ENCODE measurements at regions not wholly inside any gene's neighbourhood (a gene's known extent, or its start where the extent isn't known, plus 50 kb on each side); places are given as distances from the start of the nearest gene placed in this dataset.

- Histone ChIP-seq H3K9me3 (replicated peaks in 1 of 3) (no peaks in the 10 kb centered on the region), H3K36me3 (replicated peaks in 1 of 2) (no peaks in the 10 kb centered on the region), H3K4me3 (no peak overlapping the region), H3K4me1 (replicated peaks in 1 of 2) (peaks cover 0 to 23% of the 10 kb centered on the region in 2 donors), H3K27me3 (no peaks in the 10 kb centered on the region), H3K27ac (no peak overlapping the region)
- no peak for TF ChIP-seq POLR2A (IDR thresholded peaks at IDR 0.05)
- TF ChIP-seq, protein P1, sequence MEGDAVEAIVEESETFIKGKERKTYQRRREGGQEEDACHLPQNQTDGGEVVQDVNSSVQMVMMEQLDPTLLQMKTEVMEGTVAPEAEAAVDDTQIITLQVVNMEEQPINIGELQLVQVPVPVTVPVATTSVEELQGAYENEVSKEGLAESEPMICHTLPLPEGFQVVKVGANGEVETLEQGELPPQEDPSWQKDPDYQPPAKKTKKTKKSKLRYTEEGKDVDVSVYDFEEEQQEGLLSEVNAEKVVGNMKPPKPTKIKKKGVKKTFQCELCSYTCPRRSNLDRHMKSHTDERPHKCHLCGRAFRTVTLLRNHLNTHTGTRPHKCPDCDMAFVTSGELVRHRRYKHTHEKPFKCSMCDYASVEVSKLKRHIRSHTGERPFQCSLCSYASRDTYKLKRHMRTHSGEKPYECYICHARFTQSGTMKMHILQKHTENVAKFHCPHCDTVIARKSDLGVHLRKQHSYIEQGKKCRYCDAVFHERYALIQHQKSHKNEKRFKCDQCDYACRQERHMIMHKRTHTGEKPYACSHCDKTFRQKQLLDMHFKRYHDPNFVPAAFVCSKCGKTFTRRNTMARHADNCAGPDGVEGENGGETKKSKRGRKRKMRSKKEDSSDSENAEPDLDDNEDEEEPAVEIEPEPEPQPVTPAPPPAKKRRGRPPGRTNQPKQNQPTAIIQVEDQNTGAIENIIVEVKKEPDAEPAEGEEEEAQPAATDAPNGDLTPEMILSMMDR (IDR thresholded peaks at IDR 0.05): no peak
- peak in 4 of 7 donors; percentile 14 to 34 (median 28) for DNase-seq
- 67 to 83% (median 73%) methylated on average over 9 to 13 of the region's 13 CpGs for WGBS, 4 donors
- intact Hi-C loops (cut with DNase I): no loop called here
Measured at GRCh38 chr17:37824534-37825485, 80.0 kb upstream of the HNF1B start.

GRCh38 chr17:37823996-37824395 is 79.1 kb upstream of the HNF1B start:
- intact Hi-C loops (cut with DNase I): no loop called here
- H3K9me3 ChIP-seq (replicated peaks in 1 of 3): no peaks in the 10 kb centered on the region
- H3K36me3 ChIP-seq (replicated peaks in 1 of 2): no peaks in the 10 kb centered on the region
- H3K27me3 ChIP-seq: no peaks in the 10 kb centered on the region
- H3K27ac ChIP-seq: no peak overlapping the region
- peaks cover 0 to 21% of the 10 kb centered on the region in 2 donors for H3K4me1 ChIP-seq (replicated peaks in 1 of 2)
- H3K4me3 ChIP-seq: no peak overlapping the region
- no peak for DNase-seq
- TF ChIP-seq, protein P1 (IDR thresholded peaks at IDR 0.05): no peak
- no peak for TF ChIP-seq POLR2A (IDR thresholded peaks at IDR 0.05)

DNA sequence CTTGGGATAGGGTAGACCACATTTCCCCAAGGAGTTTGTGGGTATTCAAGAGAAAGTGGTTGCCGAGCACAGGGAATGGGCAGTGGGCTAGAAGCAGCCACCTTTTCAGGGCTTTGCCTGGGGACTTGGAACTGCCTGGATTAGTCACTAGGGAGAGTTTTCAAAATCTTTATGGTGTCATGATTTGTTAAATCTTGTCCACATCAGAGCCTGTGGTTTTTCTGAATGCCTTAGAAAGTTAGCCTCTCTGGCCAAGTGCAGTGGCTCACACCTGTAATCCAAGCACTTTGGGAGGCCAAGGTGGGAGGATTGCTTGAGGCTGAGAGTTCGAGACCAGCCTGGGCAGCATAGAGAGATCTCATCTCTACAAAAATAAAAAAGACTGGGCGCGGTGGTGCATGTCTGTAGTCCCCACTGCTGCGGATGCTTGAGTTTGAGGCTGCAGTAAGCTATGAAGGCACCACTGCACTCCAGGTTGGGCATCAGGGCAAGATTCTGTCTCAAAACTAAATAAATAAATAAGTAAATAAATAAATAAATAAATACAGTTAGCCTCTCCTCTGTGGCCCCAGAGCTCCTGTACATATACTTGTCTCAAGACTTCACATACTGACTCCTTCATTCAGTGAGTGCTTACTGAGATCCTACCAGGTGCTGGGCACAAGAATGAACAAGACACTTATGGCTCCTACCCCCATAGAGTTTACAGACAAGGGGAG is 76.3 kb upstream of the HNF1B start:
- H3K27ac ChIP-seq: no peak overlapping the region
- WGBS, 4 donors: 88 to 95% (median 94%) methylated on average over 5 of the region's 5 CpGs

More for the DNA sequence above, 76.3 kb upstream of the HNF1B start:
- Histone ChIP-seq H3K4me3 (no peak overlapping the region), H3K27me3 (no peaks in the 10 kb centered on the region), H3K9me3 (replicated peaks in 1 of 3) (no peaks in the 10 kb centered on the region), H3K36me3 (replicated peaks in 1 of 2) (no peaks in the 10 kb centered on the region), H3K4me1 (replicated peaks in 1 of 2) (peaks cover 3 to 10% of the 10 kb centered on the region in 2 donors)
- DNase-seq: peak in 1 of 7 donors; percentile 36
- intact Hi-C loops (cut with DNase I): no loop called here
- TF ChIP-seq POLR2A (IDR thresholded peaks at IDR 0.05): no peak
- TF ChIP-seq, protein P1 (IDR thresholded peaks at IDR 0.05): no peak

Measured in adrenal gland (tissue), 9 donors.